GM23248 (cell line): ENCODE measurements at regions not wholly inside any gene's neighbourhood (a gene's known extent, or its start where the extent isn't known, plus 50 kb on each side); places are given as distances from the start of the nearest gene placed in this dataset.
"Not testable (repeated sequence)": the region's sequence is repeated elsewhere in the genome, so short reads cannot be mapped to it uniquely, and the experiment has no call there.

Source experiments
- DNase-seq: peaks from one replicate; pipeline ENCODE4 v3.0.0-alpha.2; 2015
- H2AFZ ChIP-seq: fragments of 200-600 bp; sonication (generic); 2 replicates; pipeline ENCODE4 v1.6.1; 2016; ENCODE audit warnings: antibody characterized with exemption
- H3F3A ChIP-seq: fragments of 200-600 bp; sonication (generic); 2 replicates; pipeline ENCODE4 v1.6.1; 2016; ENCODE audit warnings: mild to moderate bottlenecking, antibody characterized with exemption, mixed run types; ENCODE audit not compliant: insufficient read depth
- H3K27ac ChIP-seq: fragments of 200-600 bp; sonication (generic); 2 replicates; pipeline ENCODE4 v1.5.1; 2016; ENCODE audit warnings: mild to moderate bottlenecking
- H3K27me3 ChIP-seq: fragments of 200-600 bp; sonication (generic); replicated peaks from 2 replicates; pipeline ENCODE4 v1.6.1; 2016; ENCODE audit warnings: mild to moderate bottlenecking; ENCODE audit not compliant: insufficient read depth
- H3K36me3 ChIP-seq: fragments of 200-600 bp; sonication (generic); 2 replicates; pipeline ENCODE4 v1.6.1; 2016; ENCODE audit warnings: low read depth, mild to moderate bottlenecking
- H3K4me1 ChIP-seq: fragments of 200-600 bp; sonication (generic); 2 replicates; pipeline ENCODE4 v1.6.1; 2016; ENCODE audit warnings: mild to moderate bottlenecking; ENCODE audit not compliant: insufficient read depth
- H3K4me2 ChIP-seq: fragments of 200-600 bp; sonication (generic); one replicate; pipeline ENCODE4 v1.6.1; 2016; ENCODE audit warnings: mild to moderate bottlenecking; ENCODE audit not compliant: unreplicated experiment
- H3K4me3 ChIP-seq: fragments of 200-600 bp; sonication (generic); 2 replicates; pipeline ENCODE4 v1.5.1; 2016; ENCODE audit warnings: mild to moderate bottlenecking
- H3K79me2 ChIP-seq: fragments of 200-600 bp; sonication (generic); 2 replicates; pipeline ENCODE4 v1.6.1; 2016; ENCODE audit warnings: mild to moderate bottlenecking; ENCODE audit not compliant: insufficient read depth
- H3K9ac ChIP-seq: fragments of 200-600 bp; sonication (generic); 2 replicates; pipeline ENCODE4 v1.6.1; 2016; ENCODE audit warnings: mild to moderate bottlenecking
- H3K9me2 ChIP-seq: fragments of 200-600 bp; sonication (generic); 2 replicates; pipeline ENCODE4 v1.6.1; 2016; ENCODE audit warnings: mixed run types, mild to moderate bottlenecking, moderate library complexity; ENCODE audit not compliant: insufficient read depth
- H3K9me3 ChIP-seq: fragments of 200-600 bp; sonication (generic); one replicate; pipeline ENCODE4 v1.6.1; 2017; ENCODE audit warnings: low read depth
- H4K20me1 ChIP-seq: fragments of 200-600 bp; sonication (generic); 2 replicates; pipeline ENCODE4 v1.6.0; 2016; ENCODE audit not compliant: insufficient read depth
- EZH2 ChIP-seq: fragments of 200-600 bp; sonication (generic); IDR thresholded peaks from 2 replicates; pipeline ENCODE4 v1.6.1; 2018; ENCODE audit warnings: antibody characterized with exemption, mild to moderate bottlenecking; ENCODE audit not compliant: insufficient read depth, poor library complexity, severe bottlenecking
- EZH2phosphoT487 ChIP-seq: fragments of 200-600 bp; sonication (generic); IDR thresholded peaks from 2 replicates; pipeline ENCODE4 v1.6.1; 2018; ENCODE audit warnings: antibody characterized with exemption, moderate library complexity, mild to moderate bottlenecking, low read depth; ENCODE audit not compliant: insufficient read depth
- WGBS, 2 experiments: methylation state at CpG; one replicate each; pipeline ENCODE4 v1.1.6; 2015 to 2017; ENCODE audit warnings: low lambda C conversion rate in 2 of 2, low coverage in 1 of 2; ENCODE audit errors: missing lambda C conversion rate in 2 of 2; 5-methylcytosine and 5-hydroxymethylcytosine counted together
- in situ Hi-C: fragments of 300-500 bp; cut with MboI; formaldehyde crosslinking; loops from 2 replicates; pipeline ENCODE4 v1.15.0; 2020

DNA sequence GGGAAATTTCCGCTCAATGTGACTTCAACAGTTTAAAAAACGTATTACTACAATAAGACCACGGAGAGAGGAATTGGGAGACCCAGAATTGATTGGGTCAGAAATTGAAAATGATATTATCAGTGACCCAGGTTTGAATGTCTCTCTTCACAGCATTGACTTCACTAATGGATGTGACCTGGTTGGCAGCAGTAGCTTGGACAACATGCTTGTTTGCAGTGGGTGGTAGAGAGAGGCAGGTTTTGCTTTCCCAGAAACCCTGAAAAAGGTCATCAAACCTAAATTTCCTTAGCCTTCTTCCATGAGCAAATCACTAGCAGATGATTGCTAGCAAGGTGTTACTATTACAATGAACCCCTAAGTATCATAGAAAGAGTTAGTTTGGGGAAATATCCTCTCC, 89.7 kb upstream of the ANTXRL start:
- no peak for TF ChIP-seq EZH2
- no peak for TF ChIP-seq EZH2phosphoT487
- no peak overlapping the region for H3K9ac ChIP-seq
- H2AFZ ChIP-seq: no peak overlapping the region
- H3F3A ChIP-seq: no peaks in the 10 kb centered on the region
- no peak overlapping the region for H3K4me2 ChIP-seq
- DNase-seq: no peak
- H3K27ac ChIP-seq: no peak overlapping the region
- no peaks in the 10 kb centered on the region; the same call in 1 of the 2 replicates for H3K27me3 ChIP-seq
- no peaks in the 10 kb centered on the region for H3K9me2 ChIP-seq
- WGBS, 2 experiments: 46 to 60% methylated on average over 3 of the region's 3 CpGs
- H4K20me1 ChIP-seq: no peaks in the 10 kb centered on the region
- H3K79me2 ChIP-seq: no peaks in the 10 kb centered on the region
- in situ Hi-C loops: no loop called here
- H3K4me1 ChIP-seq: no peaks in the 10 kb centered on the region
- H3K36me3 ChIP-seq: no peaks in the 10 kb centered on the region
- H3K4me3 ChIP-seq: no peak overlapping the region
- H3K9me3 ChIP-seq: no peaks in the 10 kb centered on the region

DNA sequence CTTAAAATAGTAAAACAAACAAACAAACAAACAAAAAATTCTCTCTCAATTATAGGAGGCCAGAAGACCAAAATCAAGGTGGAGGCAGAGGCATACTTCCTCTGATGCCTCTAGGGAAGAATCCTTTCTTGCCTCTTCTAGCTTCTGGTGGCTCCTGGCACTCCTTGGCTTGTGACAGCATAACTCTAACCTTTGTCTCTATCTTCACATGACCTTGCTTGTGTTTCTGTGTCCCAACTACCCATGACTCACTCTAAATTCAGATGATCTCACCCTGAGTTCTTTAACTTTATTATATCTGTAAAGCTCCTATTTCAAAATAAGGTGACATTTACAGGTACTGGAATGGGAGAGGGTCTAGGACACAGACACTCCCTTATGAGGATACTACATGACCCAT, 88.3 kb upstream of the ANTXRL start:
- Histone ChIP-seq H3K4me1 (no peaks in the 10 kb centered on the region), H3K9ac (no peak overlapping the region), H3K9me2 (no peaks in the 10 kb centered on the region), H3K27me3 (no peaks in the 10 kb centered on the region; the same call in 1 of the 2 replicates), H4K20me1 (no peaks in the 10 kb centered on the region), H3K9me3 (no peaks in the 10 kb centered on the region), H3F3A (no peaks in the 10 kb centered on the region), H3K4me3 (no peak overlapping the region), H3K27ac (no peak overlapping the region), H3K4me2 (no peak overlapping the region), H3K36me3 (no peaks in the 10 kb centered on the region), H2AFZ (no peak overlapping the region), H3K79me2 (no peaks in the 10 kb centered on the region)
- in situ Hi-C loops: no loop called here
- DNase-seq: peak; percentile 12
- no peak for TF ChIP-seq EZH2
- TF ChIP-seq EZH2phosphoT487: no peak

DNA sequence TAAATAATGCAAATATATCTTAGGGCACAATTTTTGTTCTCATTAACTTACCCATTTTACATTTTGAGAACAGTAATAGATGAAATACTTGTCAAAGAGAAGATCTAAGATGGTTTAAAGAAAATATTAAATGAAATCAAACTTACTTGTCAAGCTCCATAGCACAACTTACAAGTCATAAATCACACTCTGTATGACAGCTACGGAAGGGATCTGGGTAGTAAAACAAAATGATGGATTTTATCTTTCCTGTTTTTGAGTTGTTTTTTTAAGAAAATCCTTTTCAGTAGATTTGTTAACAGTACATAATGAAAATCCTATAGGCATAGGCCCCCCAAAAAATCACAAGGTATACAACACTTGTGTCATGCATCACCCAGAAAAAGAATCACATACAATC, 84.4 kb upstream of the ANTXRL start:
- in situ Hi-C loops, H3F3A ChIP-seq: not testable (repeated sequence)

DNA sequence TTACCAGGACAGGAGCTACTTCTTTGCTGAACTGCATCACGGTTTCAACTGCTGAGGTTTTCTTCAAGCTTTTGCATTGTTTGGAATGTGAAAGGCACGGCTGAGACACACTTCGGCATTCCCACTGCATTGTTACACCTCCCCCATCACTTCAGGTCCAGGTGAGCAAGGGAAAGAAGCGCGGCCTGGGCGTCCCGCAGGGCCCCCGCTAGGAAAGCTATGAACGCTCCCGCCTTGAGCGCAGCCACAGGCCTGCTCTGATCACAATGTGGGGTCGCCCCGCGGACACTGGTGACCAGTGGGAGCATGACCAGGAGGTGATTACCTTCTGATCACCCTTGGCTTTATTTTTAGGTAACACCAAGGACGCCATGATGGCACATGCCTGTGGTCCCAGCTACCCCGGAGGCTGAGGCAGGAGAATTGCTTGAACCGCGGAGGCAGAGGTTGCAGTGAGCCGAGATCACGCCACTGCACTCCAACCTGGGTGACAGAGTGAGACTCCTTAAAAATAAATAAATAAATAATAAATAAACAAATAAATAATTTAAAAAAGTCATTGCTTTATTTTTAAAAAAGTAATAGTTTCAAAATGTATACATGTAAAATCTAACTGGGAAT, 82.2 kb upstream of the ANTXRL start:
- H3K9me3 ChIP-seq, H3K27me3 ChIP-seq, H3K4me2 ChIP-seq, H3K27ac ChIP-seq, H3K9ac ChIP-seq, H3K79me2 ChIP-seq, H3K4me1 ChIP-seq, H3K36me3 ChIP-seq, DNase-seq, H3F3A ChIP-seq, in situ Hi-C loops, H3K4me3 ChIP-seq, H4K20me1 ChIP-seq, H2AFZ ChIP-seq, H3K9me2 ChIP-seq: not testable (repeated sequence)
- 87 to 88% methylated on average over 17 to 20 of the region's 20 CpGs for WGBS, 2 experiments

More for the DNA sequence above, 84.4 kb upstream of the ANTXRL start:
- not testable (repeated sequence) for H4K20me1 ChIP-seq, H3K27me3 ChIP-seq, DNase-seq, H3K79me2 ChIP-seq, H3K4me2 ChIP-seq, H3K9ac ChIP-seq, H2AFZ ChIP-seq, H3K36me3 ChIP-seq, H3K4me3 ChIP-seq, H3K9me3 ChIP-seq, H3K9me2 ChIP-seq, H3K27ac ChIP-seq, H3K4me1 ChIP-seq
- 46 to 50% methylated on average over 1 of the region's 1 CpG for WGBS, 2 experiments

GRCh38 chr10:46210427-46210826, 76.4 kb upstream of the ANTXRL start:
- H3K4me2 ChIP-seq: not testable (repeated sequence)

More at GRCh38 chr10:46210427-46210826, 76.4 kb upstream of the ANTXRL start:
- WGBS, 2 experiments: no CpG with 5 or more reads among the region's 2 CpGs
- H4K20me1 ChIP-seq, H3K27me3 ChIP-seq, H3K27ac ChIP-seq, DNase-seq, H3K79me2 ChIP-seq, H2AFZ ChIP-seq, H3K9me2 ChIP-seq, H3K9me3 ChIP-seq, in situ Hi-C loops, H3F3A ChIP-seq, H3K4me1 ChIP-seq, H3K9ac ChIP-seq, H3K36me3 ChIP-seq, H3K4me3 ChIP-seq: not testable (repeated sequence)
